A549 (cell line): ENCODE measurements at regions not wholly inside any gene's neighbourhood (a gene's known extent, or its start where the extent isn't known, plus 50 kb on each side); places are given as distances from the start of the nearest gene placed in this dataset.

Source experiments
- CHD2 ChIP-seq: fragments of 150-350 bp; IDR thresholded peaks from 2 replicates; pipeline ENCODE4 v1.6.1; 2014; ENCODE audit warnings: low read length; ENCODE audit not compliant: partially characterized antibody
- JUN ChIP-seq, 2 experiments: fragments of >200 bp; sonication (Bioruptor Twin); formaldehyde crosslinking; IDR thresholded peaks; 2 replicates in 1 of 2; 3 replicates in 1 of 2; pipeline ENCODE4 v1.6.1; 2016 to 2017
- PHF8 ChIP-seq: fragments of 200-600 bp; sonication (generic); IDR thresholded peaks from 2 replicates; pipeline ENCODE4 v1.6.1; 2016; ENCODE audit warnings: low read depth, mild to moderate bottlenecking, antibody characterized with exemption, moderate library complexity, borderline replicate concordance
- RCOR1 ChIP-seq: fragments of 150-350 bp; IDR thresholded peaks from 2 replicates; pipeline ENCODE4 v1.6.1; 2014; ENCODE audit warnings: antibody characterized with exemption, low read length, low read depth
- TF ChIP-seq, protein P1 (sequence below): fragments of >200 bp; sonication (Bioruptor Twin); formaldehyde crosslinking; IDR thresholded peaks from 3 replicates; pipeline ENCODE4 v1.5.1; 2016
- TF ChIP-seq, protein P2 (sequence below): IDR thresholded peaks from 2 replicates; pipeline ENCODE4 v1.6.1; 2012

DNA sequence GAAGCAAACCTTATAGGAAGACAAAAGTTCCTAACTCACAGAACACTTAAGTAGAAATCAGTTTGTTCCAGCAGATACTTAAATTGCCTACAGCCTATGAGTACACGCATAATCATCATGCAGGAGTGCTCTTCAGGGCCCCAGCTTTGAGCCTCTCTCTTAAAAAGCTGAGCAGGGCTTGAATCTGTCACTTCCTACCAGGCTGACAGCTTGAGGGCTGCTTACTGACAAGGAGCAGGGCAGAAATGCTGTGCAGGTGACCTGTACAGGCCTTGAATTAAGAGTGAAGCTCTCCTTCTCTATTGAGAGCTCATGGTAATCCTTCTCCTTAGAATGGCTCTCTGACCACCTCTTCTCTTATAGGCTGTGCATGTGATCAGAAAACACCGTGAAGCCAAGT is 66.5 kb upstream of the MAST4 start:
- TF ChIP-seq, protein P1, sequence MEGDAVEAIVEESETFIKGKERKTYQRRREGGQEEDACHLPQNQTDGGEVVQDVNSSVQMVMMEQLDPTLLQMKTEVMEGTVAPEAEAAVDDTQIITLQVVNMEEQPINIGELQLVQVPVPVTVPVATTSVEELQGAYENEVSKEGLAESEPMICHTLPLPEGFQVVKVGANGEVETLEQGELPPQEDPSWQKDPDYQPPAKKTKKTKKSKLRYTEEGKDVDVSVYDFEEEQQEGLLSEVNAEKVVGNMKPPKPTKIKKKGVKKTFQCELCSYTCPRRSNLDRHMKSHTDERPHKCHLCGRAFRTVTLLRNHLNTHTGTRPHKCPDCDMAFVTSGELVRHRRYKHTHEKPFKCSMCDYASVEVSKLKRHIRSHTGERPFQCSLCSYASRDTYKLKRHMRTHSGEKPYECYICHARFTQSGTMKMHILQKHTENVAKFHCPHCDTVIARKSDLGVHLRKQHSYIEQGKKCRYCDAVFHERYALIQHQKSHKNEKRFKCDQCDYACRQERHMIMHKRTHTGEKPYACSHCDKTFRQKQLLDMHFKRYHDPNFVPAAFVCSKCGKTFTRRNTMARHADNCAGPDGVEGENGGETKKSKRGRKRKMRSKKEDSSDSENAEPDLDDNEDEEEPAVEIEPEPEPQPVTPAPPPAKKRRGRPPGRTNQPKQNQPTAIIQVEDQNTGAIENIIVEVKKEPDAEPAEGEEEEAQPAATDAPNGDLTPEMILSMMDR: no peak
- TF ChIP-seq, protein P2, sequence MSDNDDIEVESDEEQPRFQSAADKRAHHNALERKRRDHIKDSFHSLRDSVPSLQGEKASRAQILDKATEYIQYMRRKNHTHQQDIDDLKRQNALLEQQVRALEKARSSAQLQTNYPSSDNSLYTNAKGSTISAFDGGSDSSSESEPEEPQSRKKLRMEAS: no peak
- TF ChIP-seq RCOR1 (no peak), JUN (IDR thresholded peaks at IDR 0.05) (no peak), CHD2 (no peak), PHF8 (no peak)
